AG08395 (cell line): ENCODE measurements at regions not wholly inside any gene's neighbourhood (a gene's known extent, or its start where the extent isn't known, plus 50 kb on each side); places are given as distances from the start of the nearest gene placed in this dataset.
"Not testable (repeated sequence)": the region's sequence is repeated elsewhere in the genome, so short reads cannot be mapped to it uniquely, and the experiment has no call there.

ENCODE experiments used
- DNase-seq: peaks from one replicate; pipeline ENCODE4 v3.0.0; 2012; ENCODE audit warnings: mixed read lengths, low spot score

GRCh38 chr12:14032191-14032590 is 50.8 kb upstream of the GRIN2B start:
- DNase-seq, result not testable (repeated sequence)

- DNase-seq, result no peak
Measured at GRCh38 chr12:14043776-14044175, 62.4 kb upstream of the GRIN2B start.

GRCh38 chr12:14048941-14049545 is 67.6 kb upstream of the GRIN2B start:
- DNase-seq, result no peak

GRCh38 chr12:14057895-14058294 is 76.5 kb upstream of the GRIN2B start:
- no peak for DNase-seq

GRCh38 chr12:14058717-14059116 is 77.3 kb upstream of the GRIN2B start:
- no peak for DNase-seq

GRCh38 chr12:14059548-14059947 is 78.1 kb upstream of the GRIN2B start:
- no peak for DNase-seq

GRCh38 chr12:14065616-14066015 is 84.2 kb upstream of the GRIN2B start:
- no peak for DNase-seq

GRCh38 chr12:14066021-14066420 is 84.6 kb upstream of the GRIN2B start:
- DNase-seq, result no peak

- DNase-seq, result no peak
Measured at GRCh38 chr12:14068961-14069360, 87.6 kb upstream of the GRIN2B start.

- no peak for DNase-seq
Measured at GRCh38 chr12:14071833-14072232, 90.4 kb upstream of the GRIN2B start.

GRCh38 chr12:14072987-14073386 is 91.6 kb upstream of the GRIN2B start:
- no peak for DNase-seq

- no peak for DNase-seq
Measured at GRCh38 chr12:14075797-14076393, 94.5 kb upstream of the GRIN2B start.

- no peak for DNase-seq
Measured at GRCh38 chr12:14076538-14076937, 95.1 kb upstream of the GRIN2B start.

GRCh38 chr12:14086838-14087237 is 105.4 kb upstream of the GRIN2B start:
- no peak for DNase-seq

- DNase-seq, result no peak
Measured at GRCh38 chr12:14099994-14100393, 118.6 kb upstream of the GRIN2B start.

- DNase-seq, result not testable (repeated sequence)
Measured at GRCh38 chr12:14101556-14101955, 120.2 kb upstream of the GRIN2B start.

- no peak for DNase-seq
Measured at GRCh38 chr12:14111230-14111865, 129.9 kb upstream of the GRIN2B start.

- no peak for DNase-seq
Measured at GRCh38 chr12:14113031-14113430, 131.6 kb upstream of the GRIN2B start.

- no peak for DNase-seq
Measured at GRCh38 chr12:14126692-14127091, 145.3 kb upstream of the GRIN2B start.

GRCh38 chr12:14129611-14130195 is 148.3 kb upstream of the GRIN2B start:
- no peak for DNase-seq

GRCh38 chr12:14135996-14136395 is 154.6 kb upstream of the GRIN2B start:
- no peak for DNase-seq

- no peak for DNase-seq
Measured at GRCh38 chr12:14138495-14138894, 157.1 kb upstream of the GRIN2B start.
